ENCODE measurements at regions not wholly inside any gene's neighbourhood (a gene's known extent, or its start where the extent isn't known, plus 50 kb on each side); places are given as distances from the start of the nearest gene placed in this dataset.

DNA sequence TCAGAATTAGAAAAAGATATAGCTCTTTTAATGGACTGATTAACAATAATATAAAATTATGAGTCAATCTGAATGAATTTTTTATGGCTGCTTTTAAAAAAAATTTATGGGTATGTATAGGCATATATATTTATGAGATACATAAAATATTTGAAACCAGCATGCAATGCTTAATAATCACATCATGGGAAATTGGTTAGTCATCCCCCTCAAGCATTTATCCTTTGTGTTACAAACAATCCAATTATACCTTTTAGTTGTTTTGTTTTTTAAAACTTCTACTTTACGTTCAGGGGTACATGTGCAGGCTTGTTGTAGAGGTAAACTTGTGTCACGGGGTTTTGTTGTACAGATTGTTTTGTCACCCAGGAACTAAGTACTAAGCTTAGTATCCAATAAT, 63.4 kb upstream of the HMGCLL1 start:
- DNase-seq (ENCODE audit: low read depth), result no peak

- no peak for DNase-seq (ENCODE audit: low read depth)
Measured at GRCh38 chr6:55636406-55637102, 57.6 kb upstream of the HMGCLL1 start.

GRCh38 chr6:55633471-55633870, 54.5 kb upstream of the HMGCLL1 start:
- DNase-seq (ENCODE audit: low read depth), result no peak

DNA sequence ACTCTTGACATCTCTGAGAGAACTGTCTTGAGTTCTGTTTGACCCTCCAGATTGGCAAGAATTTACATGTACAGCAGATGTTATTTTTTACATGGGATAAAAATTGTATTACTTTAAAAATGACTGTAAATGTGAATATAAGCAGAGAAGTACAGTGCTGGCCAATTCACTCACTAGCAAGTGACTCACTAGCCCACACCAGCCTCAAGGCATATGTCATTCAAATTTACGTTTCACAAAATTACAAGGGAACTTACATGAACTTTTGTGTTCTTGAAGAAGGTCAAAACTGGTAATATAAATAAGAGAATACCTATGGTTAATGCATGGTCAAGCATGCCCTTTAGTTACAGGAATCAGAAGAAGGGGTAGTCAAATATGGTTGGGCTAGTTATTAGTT, 54.0 kb upstream of the HMGCLL1 start:
- DNase-seq (ENCODE audit: low read depth), result no peak
